GM19328 (cell line): ENCODE measurements at regions not wholly inside any gene's neighbourhood (a gene's known extent, or its start where the extent isn't known, plus 50 kb on each side); places are given as distances from the start of the nearest gene placed in this dataset.

Source experiments
- ATAC-seq: cut with Tn5 transposase; IDR thresholded peaks from one replicate; pipeline ENCODE4 v1.9.1; 2021; ENCODE audit warnings: mild to moderate bottlenecking, moderate library complexity; ENCODE audit not compliant: unreplicated experiment

DNA sequence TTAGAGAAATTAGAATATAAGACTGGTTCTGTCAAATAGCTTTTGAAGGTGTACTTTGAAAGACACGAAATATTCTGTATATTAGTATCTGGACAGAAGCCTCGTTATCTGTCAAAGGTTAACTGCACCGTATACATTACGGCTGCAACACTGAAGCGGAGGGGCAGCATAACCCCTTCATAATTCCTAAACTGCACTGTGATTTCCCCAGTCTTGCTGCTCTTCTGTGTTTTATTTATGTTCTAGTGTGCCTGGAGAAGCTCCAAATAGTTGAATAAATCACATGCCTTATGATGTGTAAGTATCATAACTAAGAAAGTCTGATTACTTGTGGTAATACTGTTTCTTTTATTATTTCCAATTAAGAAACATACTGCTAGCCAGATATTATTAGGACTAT lies 285.7 kb upstream of the ROBO2 start:
- ATAC-seq: no peak

DNA sequence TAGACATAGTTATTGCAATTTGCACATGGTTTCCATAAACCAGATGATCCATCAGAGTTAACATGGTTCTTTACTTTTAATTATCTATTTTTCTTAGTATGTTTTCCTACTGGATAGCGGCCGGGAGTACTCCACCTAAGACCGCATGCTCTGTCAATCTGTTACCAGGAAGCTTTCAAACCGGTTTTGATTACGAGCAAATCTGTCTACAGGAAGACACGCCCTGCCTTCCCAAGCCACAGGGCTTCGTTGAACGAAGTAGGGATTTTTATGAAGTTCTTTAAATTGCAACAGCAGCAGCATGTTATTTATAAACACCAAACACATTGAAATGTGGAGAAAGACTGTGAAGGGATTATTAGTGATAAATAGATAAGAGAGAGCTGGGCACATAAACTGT lies 283.3 kb upstream of the ROBO2 start:
- ATAC-seq: no peak

GRCh38 chr3:76760336-76760735 lies 279.6 kb upstream of the ROBO2 start:
- no peak for ATAC-seq

DNA sequence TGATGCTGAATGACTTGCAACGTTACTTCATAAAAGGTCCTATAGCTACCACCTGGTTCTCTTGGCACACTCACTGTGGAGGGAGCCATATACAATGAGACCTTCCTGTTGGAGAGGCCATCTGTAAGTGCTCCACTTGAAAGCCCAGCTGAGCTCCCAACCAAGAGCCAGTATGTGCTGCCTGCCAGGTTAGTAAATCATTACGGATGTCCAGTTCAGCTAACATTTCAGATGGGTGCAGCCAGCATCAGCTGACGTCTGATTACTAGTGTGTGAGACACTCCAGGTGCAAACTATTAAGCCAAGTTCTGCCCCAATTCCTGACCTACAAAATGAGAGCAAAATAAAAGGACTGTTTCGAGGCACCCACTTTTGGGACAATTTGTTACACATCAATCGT lies 274.4 kb upstream of the ROBO2 start:
- no peak for ATAC-seq

DNA sequence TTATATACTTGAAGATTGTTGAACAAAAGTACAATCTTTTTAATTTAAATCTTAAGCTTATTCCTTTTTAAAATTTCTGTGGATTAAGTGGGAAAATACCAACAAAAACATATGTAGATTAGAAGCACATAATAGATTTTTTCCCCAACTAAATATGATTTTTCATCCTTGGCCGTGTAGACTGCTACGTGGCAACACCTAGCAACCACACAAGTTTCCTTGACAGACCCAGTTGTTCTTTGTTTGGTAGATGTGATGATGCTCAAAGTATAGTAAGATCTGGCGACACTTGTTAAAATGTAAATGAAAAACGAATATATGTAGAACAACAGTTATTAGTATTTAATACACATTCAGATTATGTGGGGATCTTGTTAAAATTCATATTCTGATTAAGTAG lies 271.0 kb upstream of the ROBO2 start:
- ATAC-seq: no peak

- no peak for ATAC-seq
Observed at GRCh38 chr3:76776927-76777326, 263.0 kb upstream of the ROBO2 start.

GRCh38 chr3:76788206-76788605 lies 251.7 kb upstream of the ROBO2 start:
- ATAC-seq: no peak

DNA sequence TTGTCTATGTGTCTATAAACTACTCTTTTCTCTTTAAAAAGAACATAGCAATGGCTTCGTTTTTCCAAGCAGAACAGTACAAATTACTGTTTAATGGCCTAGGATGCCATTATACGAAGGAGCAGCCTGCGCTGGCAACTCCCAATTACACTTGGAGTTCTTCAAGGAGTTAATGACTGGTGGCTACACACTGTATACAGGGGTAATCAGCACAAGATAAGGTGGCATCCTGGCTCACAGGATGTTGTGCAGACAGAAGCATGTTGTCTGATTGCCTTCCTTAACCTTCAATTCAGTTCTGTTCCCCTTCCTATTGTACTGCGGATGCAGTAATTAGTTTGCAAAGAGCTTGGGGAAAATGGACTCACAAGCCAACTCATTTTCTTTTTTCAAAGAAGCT lies 250.7 kb upstream of the ROBO2 start:
- ATAC-seq: no peak

DNA sequence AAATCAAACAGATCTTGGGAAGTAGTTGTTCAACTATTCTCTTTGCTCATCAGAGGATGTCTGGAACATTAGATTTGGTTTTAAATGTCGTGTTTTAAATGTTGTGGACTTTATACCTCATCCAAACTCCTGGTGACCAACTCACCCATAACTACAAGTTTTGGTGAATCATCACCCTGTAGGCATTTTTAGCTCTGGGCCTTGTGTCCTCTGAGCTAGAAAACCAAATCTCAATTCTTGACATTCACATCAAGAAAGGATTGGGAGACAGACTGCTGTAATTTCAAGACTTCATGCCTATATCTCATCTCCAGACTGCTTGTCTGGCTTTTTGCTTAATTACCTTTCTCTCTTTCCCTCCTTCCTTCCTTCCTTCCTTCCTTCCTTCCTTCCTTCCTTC lies 228.5 kb upstream of the ROBO2 start:
- ATAC-seq: no peak

GRCh38 chr3:76812649-76813242 lies 227.2 kb upstream of the ROBO2 start:
- ATAC-seq: no peak

DNA sequence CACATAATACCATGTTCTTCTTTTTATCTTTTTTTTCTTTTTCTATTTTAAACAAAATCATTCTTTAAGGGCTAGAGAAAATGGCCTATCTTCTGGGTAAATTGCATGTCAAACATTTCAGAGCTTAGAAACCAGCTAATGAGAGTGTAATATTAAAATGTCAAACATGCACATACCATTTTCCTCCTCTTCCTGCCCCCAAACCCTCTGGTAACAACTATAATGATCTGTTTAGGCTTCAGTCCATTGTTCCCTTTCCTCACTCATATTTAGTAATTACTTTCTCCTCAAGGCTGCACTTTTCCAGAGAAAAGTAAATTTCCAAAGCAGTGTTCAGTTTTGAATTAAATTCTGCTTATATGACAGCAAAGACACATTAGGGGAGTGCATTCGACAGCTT lies 224.3 kb upstream of the ROBO2 start:
- ATAC-seq: no peak

- ATAC-seq: no peak
Observed at GRCh38 chr3:76820481-76820880, 219.4 kb upstream of the ROBO2 start.

DNA sequence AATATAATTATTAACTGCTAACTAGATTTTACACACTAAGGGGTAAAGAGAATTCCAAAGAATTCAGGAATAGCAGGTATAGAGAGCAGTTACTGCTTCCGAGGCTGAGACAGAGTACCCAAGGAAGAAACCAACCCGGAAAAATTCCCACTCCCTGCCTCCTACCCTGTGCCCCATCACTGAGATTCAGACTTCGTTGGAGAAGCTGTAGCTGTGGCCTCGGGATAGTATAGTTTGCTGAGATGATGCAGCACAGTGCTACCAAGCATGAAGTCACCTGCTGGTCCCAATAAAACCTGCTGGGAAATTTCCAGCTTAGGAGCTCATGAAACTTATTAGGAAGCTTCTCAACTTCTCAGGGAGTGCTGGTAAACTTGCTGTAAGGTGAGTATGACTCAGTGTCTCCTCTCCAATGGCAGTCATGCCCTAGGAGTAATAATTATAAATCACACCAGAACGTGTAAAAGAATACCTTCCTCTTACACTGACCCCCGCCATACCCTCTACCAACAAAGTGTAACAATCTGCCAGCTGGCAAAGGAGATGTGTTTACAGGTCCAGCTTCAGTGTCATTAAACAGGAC lies 215.2 kb upstream of the ROBO2 start:
- no peak for ATAC-seq

- no peak for ATAC-seq
Observed at GRCh38 chr3:76826861-76827260, 213.0 kb upstream of the ROBO2 start.

DNA sequence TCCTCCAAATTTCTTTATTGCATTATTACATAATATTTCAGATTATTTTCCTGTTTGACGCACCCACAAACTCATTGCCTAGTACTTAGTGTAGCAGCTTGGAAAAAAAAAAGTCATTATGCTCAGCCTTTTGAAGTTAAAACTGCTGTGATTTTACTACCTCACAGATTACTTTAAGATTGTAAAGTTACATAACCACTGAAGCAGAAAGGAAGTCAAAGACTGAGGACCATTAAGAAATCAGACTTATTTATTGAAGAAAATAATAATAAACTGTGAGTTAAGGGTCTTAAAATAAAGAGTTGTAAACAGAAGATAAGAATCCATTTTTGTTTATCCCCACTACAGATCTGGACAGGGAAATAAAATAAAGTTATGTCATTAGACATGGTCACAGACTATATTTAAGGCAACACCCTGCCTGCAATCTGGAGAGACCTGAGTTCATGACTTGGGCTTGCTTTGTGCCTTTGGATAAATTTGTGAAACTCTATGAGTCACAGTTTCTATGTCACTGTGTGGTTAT lies 212.1 kb upstream of the ROBO2 start:
- no peak for ATAC-seq

GRCh38 chr3:76834657-76835056 lies 205.2 kb upstream of the ROBO2 start:
- ATAC-seq: no peak

DNA sequence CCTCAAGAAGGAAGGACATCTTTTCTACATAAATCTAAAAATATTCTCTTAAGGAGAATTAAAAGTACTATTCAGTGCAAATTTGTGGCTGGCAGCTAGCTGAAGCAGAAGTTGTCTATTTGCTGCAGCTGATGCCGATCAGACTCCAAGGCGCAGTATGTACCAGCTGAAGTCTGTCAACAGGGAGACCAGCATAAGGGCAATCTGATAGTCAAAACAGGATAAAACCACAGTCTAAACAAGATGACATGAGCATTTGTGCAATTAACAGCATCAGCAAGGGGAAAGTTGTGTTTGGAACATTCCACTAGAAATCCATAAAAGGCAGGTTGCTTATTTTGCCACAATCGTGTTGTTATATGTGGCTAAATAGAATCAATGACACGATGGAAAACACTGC lies 198.2 kb upstream of the ROBO2 start:
- no peak for ATAC-seq

DNA sequence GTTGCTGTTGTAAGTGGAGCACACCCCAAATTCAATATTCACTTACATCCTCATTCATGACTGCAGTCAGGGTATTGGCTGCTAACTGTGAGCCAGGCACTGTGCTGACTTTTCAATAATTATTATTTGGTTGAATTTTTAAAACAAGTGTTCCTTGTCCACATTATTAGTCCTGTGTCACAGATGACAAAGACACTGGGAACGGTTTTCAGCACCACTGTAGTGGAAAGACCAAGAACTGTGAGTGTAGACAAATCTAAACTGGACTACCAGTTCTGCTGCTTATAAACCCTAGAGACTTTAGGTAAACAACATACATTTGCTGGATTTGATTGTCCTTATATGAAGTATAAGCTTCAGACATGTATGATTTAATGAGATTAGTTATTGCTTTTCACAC lies 197.7 kb upstream of the ROBO2 start:
- no peak for ATAC-seq

DNA sequence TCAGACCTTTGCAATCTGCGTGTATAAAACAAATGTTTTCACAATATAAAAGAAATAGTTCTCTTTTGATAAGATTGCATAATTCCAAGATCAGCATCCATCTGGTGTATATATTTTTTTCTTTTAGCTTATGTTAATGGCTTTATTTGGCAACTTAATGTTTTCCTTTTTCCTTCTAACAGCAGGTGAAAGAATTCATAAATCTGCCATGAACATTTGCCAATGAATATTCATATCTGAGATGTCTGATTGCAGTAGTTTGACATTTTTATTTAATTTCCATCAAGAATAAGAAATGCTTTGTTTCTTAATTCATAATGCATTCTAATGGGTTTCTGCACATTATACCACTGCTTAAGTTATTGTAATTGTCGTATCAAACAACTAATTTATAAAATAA lies 184.4 kb upstream of the ROBO2 start:
- ATAC-seq: no peak

- no peak for ATAC-seq
Observed at GRCh38 chr3:76859596-76859995, 180.3 kb upstream of the ROBO2 start.

GRCh38 chr3:76864355-76864754 lies 175.5 kb upstream of the ROBO2 start:
- no peak for ATAC-seq

DNA sequence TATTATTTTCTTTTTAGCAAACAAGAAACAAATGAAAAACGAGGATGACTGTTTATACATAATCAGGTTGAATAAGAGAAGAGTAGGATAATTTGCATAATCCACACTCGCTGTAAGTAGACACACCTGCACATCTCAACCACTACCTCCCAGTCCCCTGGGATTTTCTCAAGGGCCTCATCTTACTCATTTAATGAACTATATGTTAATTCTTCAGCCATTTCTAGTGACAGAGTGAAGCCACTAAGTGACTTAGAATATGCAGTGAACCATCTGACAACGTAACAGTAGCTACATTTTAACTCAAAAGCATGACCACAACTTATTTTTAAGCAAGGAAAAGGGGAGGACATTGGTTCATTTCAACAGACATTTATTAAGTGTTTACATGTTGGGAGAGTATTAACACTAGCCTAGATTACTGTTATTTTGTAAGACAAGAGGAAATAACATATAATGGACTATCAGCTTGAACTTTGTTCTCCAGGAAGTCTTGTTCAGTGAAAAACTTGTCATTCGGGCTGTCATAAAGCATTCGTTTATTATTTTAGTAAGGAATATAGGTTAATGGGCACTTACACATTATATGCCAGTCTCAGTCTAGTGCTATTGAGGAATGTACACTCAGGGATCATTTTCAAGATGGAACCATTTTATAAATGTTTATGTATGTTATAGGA lies 173.0 kb upstream of the ROBO2 start:
- ATAC-seq: no peak
